Amniotic epithelial cell (primary cell): ENCODE measurements at regions not wholly inside any gene's neighbourhood (a gene's known extent, or its start where the extent isn't known, plus 50 kb on each side); places are given as distances from the start of the nearest gene placed in this dataset.
"Not testable (repeated sequence)": the region's sequence is repeated elsewhere in the genome, so short reads cannot be mapped to it uniquely, and the experiment has no call there.

Experiments used
- DNase-seq: peaks from one replicate; pipeline ENCODE4 v3.0.0-alpha.2; 2010; ENCODE audit warnings: low read depth

GRCh38 chr12:127811988-127812387 is 455.0 kb upstream of the TMEM132C start:
- DNase-seq, result no peak

- no peak for DNase-seq
These were observed 453.8 kb upstream of the TMEM132C start for GRCh38 chr12:127813147-127813546.

GRCh38 chr12:127819056-127819455 is 447.9 kb upstream of the TMEM132C start:
- DNase-seq, result no peak

GRCh38 chr12:127820271-127820670 is 446.7 kb upstream of the TMEM132C start:
- no peak for DNase-seq

- DNase-seq, result no peak
These were observed 446.1 kb upstream of the TMEM132C start for GRCh38 chr12:127820846-127821245.

- DNase-seq, result no peak
These were observed 444.1 kb upstream of the TMEM132C start for GRCh38 chr12:127822809-127823411.

GRCh38 chr12:127823801-127824200 is 443.2 kb upstream of the TMEM132C start:
- DNase-seq, result no peak

GRCh38 chr12:127829281-127830064 is 437.5 kb upstream of the TMEM132C start:
- DNase-seq, result no peak

- no peak for DNase-seq
These were observed 436.9 kb upstream of the TMEM132C start for GRCh38 chr12:127830065-127830460.

- no peak for DNase-seq
These were observed 436.2 kb upstream of the TMEM132C start for GRCh38 chr12:127830730-127831129.

- DNase-seq, result no peak
These were observed 434.8 kb upstream of the TMEM132C start for GRCh38 chr12:127832172-127832571.

- not testable (repeated sequence) for DNase-seq
These were observed 430.2 kb upstream of the TMEM132C start for GRCh38 chr12:127836802-127837201.

- no peak for DNase-seq
These were observed 409.3 kb upstream of the TMEM132C start for GRCh38 chr12:127857661-127858060.

GRCh38 chr12:127860536-127860935 is 406.4 kb upstream of the TMEM132C start:
- DNase-seq, result no peak

GRCh38 chr12:127861406-127861805 is 405.6 kb upstream of the TMEM132C start:
- no peak for DNase-seq

- no peak for DNase-seq
These were observed 393.7 kb upstream of the TMEM132C start for GRCh38 chr12:127873306-127873705.

- DNase-seq, result no peak
These were observed 385.4 kb upstream of the TMEM132C start for GRCh38 chr12:127881371-127882140.

- no peak for DNase-seq
These were observed 384.0 kb upstream of the TMEM132C start for GRCh38 chr12:127883013-127883412.

GRCh38 chr12:127885954-127886750 is 380.8 kb upstream of the TMEM132C start:
- no peak for DNase-seq

- DNase-seq, result no peak
These were observed 380.1 kb upstream of the TMEM132C start for GRCh38 chr12:127886827-127887226.

- DNase-seq, result no peak
These were observed 377.8 kb upstream of the TMEM132C start for GRCh38 chr12:127888943-127889719.
